H1 (cell line): ENCODE measurements at regions not wholly inside any gene's neighbourhood (a gene's known extent, or its start where the extent isn't known, plus 50 kb on each side); places are given as distances from the start of the nearest gene placed in this dataset.

Experiments used
- ASH2L ChIP-seq: fragments of 200-600, 300-600 bp; sonication (generic); IDR thresholded peaks from one replicate; pipeline ENCODE4 v1.7.1; 2017; ENCODE audit warnings: low read length
- EZH2 ChIP-seq: fragments of 200-600 bp; sonication (generic); IDR thresholded peaks from 2 replicates; pipeline ENCODE4 v1.7.1; 2012; ENCODE audit warnings: low read depth, mild to moderate bottlenecking, moderate library complexity, low read length, inconsistent platforms; ENCODE audit not compliant: severe bottlenecking
- GTF2F1 ChIP-seq: IDR thresholded peaks from 2 replicates; pipeline ENCODE4 v1.6.1; 2012; ENCODE audit warnings: low read depth, low read length, improper control_type of control experiment, borderline replicate concordance
- POLR2A ChIP-seq, 2 experiments: IDR thresholded peaks; 1 replicate in 1 of 2; 2 replicates in 1 of 2; pipeline ENCODE4 v1.6.1; 2011; ENCODE audit warnings: low read depth in 2 of 2, low read length in 2 of 2, mild to moderate bottlenecking in 2 of 2; ENCODE audit errors: control extremely low read depth in 1 of 2
- USF2 ChIP-seq: IDR thresholded peaks from 2 replicates; pipeline ENCODE4 v1.6.1; 2011; ENCODE audit warnings: low read length, improper control_type of control experiment
- TF ChIP-seq, protein P1 (sequence below): fragments of 300-600 bp; sonication (generic); IDR thresholded peaks from 2 replicates; pipeline ENCODE4 v1.7.1; 2012; ENCODE audit warnings: low read length, moderate library complexity, mild to moderate bottlenecking, inconsistent platforms; ENCODE audit not compliant: insufficient replicate concordance

DNA sequence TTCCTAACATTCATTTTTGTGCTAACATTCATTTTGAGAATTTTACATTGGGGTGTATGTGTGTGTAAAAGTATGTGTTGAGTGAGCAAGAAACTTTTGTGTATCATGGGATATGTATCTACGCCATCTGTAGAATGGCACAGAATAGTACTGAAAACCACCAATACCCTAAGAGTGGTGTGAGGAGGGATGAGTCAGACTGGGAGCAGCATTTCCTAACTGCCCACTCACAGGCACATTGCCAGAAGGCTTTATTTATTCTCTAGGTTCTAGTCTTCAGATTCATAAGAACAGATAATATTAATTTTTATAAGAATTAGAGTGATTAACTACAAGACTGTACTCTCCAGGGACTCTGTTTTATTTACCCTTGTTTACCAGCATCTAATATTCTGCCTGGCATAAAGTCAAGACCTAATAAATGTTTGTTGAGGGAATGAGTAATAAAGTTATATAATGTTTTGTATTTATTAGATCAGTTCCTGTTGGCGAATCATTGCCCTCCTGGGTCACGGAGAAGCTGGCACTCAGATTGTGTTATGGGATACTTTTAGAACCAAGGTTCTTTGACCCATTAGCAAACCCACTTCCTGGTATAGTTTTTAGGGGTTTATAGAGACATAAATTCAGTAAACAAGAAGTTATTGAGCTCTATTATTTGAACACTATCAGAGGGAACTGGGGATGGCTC, 159.1 kb upstream of the PPP2R2B start (continued):
- TF ChIP-seq, protein P1, sequence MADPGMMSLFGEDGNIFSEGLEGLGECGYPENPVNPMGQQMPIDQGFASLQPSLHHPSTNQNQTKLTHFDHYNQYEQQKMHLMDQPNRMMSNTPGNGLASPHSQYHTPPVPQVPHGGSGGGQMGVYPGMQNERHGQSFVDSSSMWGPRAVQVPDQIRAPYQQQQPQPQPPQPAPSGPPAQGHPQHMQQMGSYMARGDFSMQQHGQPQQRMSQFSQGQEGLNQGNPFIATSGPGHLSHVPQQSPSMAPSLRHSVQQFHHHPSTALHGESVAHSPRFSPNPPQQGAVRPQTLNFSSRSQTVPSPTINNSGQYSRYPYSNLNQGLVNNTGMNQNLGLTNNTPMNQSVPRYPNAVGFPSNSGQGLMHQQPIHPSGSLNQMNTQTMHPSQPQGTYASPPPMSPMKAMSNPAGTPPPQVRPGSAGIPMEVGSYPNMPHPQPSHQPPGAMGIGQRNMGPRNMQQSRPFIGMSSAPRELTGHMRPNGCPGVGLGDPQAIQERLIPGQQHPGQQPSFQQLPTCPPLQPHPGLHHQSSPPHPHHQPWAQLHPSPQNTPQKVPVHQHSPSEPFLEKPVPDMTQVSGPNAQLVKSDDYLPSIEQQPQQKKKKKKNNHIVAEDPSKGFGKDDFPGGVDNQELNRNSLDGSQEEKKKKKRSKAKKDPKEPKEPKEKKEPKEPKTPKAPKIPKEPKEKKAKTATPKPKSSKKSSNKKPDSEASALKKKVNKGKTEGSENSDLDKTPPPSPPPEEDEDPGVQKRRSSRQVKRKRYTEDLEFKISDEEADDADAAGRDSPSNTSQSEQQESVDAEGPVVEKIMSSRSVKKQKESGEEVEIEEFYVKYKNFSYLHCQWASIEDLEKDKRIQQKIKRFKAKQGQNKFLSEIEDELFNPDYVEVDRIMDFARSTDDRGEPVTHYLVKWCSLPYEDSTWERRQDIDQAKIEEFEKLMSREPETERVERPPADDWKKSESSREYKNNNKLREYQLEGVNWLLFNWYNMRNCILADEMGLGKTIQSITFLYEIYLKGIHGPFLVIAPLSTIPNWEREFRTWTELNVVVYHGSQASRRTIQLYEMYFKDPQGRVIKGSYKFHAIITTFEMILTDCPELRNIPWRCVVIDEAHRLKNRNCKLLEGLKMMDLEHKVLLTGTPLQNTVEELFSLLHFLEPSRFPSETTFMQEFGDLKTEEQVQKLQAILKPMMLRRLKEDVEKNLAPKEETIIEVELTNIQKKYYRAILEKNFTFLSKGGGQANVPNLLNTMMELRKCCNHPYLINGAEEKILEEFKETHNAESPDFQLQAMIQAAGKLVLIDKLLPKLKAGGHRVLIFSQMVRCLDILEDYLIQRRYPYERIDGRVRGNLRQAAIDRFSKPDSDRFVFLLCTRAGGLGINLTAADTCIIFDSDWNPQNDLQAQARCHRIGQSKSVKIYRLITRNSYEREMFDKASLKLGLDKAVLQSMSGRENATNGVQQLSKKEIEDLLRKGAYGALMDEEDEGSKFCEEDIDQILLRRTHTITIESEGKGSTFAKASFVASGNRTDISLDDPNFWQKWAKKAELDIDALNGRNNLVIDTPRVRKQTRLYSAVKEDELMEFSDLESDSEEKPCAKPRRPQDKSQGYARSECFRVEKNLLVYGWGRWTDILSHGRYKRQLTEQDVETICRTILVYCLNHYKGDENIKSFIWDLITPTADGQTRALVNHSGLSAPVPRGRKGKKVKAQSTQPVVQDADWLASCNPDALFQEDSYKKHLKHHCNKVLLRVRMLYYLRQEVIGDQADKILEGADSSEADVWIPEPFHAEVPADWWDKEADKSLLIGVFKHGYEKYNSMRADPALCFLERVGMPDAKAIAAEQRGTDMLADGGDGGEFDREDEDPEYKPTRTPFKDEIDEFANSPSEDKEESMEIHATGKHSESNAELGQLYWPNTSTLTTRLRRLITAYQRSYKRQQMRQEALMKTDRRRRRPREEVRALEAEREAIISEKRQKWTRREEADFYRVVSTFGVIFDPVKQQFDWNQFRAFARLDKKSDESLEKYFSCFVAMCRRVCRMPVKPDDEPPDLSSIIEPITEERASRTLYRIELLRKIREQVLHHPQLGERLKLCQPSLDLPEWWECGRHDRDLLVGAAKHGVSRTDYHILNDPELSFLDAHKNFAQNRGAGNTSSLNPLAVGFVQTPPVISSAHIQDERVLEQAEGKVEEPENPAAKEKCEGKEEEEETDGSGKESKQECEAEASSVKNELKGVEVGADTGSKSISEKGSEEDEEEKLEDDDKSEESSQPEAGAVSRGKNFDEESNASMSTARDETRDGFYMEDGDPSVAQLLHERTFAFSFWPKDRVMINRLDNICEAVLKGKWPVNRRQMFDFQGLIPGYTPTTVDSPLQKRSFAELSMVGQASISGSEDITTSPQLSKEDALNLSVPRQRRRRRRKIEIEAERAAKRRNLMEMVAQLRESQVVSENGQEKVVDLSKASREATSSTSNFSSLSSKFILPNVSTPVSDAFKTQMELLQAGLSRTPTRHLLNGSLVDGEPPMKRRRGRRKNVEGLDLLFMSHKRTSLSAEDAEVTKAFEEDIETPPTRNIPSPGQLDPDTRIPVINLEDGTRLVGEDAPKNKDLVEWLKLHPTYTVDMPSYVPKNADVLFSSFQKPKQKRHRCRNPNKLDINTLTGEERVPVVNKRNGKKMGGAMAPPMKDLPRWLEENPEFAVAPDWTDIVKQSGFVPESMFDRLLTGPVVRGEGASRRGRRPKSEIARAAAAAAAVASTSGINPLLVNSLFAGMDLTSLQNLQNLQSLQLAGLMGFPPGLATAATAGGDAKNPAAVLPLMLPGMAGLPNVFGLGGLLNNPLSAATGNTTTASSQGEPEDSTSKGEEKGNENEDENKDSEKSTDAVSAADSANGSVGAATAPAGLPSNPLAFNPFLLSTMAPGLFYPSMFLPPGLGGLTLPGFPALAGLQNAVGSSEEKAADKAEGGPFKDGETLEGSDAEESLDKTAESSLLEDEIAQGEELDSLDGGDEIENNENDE: no peak
- TF ChIP-seq USF2 (no peak), GTF2F1 (no peak), ASH2L (no peak), POLR2A (IDR thresholded peaks at IDR 0.05; ENCODE audit: control extremely low read depth in 1 of 2, low read depth in 2 of 2, low read length in 2 of 2) (no peak), EZH2 (no peak)
